ENCODE measurements at regions not wholly inside any gene's neighbourhood (a gene's known extent, or its start where the extent isn't known, plus 50 kb on each side); places are given as distances from the start of the nearest gene placed in this dataset.

DNA sequence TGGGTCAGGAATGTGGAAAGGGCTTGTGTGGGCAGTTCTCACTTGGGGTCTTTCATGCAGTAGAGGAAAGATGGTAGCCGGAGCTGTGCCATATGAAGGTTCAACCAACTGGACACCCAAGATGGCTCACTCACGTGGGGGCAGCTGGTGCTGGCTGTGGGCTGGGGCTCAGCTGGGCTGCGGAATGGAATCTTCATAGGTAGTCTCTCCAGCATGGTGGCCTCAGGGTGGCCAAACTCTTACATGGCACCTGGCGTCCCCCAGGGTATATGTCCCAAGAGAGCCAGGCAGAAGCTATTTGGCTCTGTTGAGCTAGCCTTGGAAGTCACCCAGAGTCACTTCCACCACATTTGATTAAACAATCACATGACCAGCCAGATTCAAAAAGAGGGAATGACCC lies 163.1 kb upstream of the KLHL29 start:
- H3K4me1 ChIP-seq (ENCODE audit: control insufficient read depth, insufficient read depth, low read length): no peaks in the 10 kb centered on the region
- no peak overlapping the region for H3K4me2 ChIP-seq (ENCODE audit: low read depth, low read length)
- no peaks in the 10 kb centered on the region for H4K20me1 ChIP-seq (ENCODE audit: insufficient read depth, low read length)
- H4K91ac ChIP-seq (ENCODE audit: insufficient read depth, low read depth, low read length): no peak overlapping the region
- dilution Hi-C loops (cut with HindIII; ENCODE audit: low sequenced_read_pairs, unreplicated experiment) (no loop called here), in situ Hi-C loops (cut with MboI; ENCODE audit: low sequenced_read_pairs) (no loop called here), intact Hi-C loops (cut with micrococcal nuclease) (no loop called here)
- H2AK5ac ChIP-seq (ENCODE audit: low read depth, low read length): no peak overlapping the region
- H3K27me3 ChIP-seq (ENCODE audit: control insufficient read depth, insufficient read depth, low read length): no peaks in the 10 kb centered on the region; the same call in 1 of the 2 replicates
- H2BK20ac ChIP-seq (ENCODE audit: low read depth, low read length): no peak overlapping the region
- H2BK15ac ChIP-seq (ENCODE audit: low read depth, low read length): no peak overlapping the region
- H2BK5ac ChIP-seq (ENCODE audit: low read depth, low read length, poor library complexity, severe bottlenecking): no peak overlapping the region
- CTCF ChIA-PET: no interaction called here
- no peak overlapping the region for H3K56ac ChIP-seq (ENCODE audit: extremely low read depth, insufficient read depth, low read length)
- WGBS, 2 experiments (ENCODE audit: extremely low coverage in 2 of 2, insufficient read length in 1 of 2): 49% methylated on average over 3 of the region's 4 CpGs; no CpG with 5 or more reads in 1 of the 2 experiments
- no peak overlapping the region for H2AFZ ChIP-seq (replicated peaks; ENCODE audit: low read length, poor library complexity)
- no peak overlapping the region for H3K18ac ChIP-seq (ENCODE audit: low read depth, low read length)
- ATAC-seq (ENCODE audit: low read depth) (no peak), DNase-seq (no peak)
- no peak overlapping the region for H3K27ac ChIP-seq (ENCODE audit: insufficient read depth, low read length)
- no peak overlapping the region for H2BK120ac ChIP-seq (ENCODE audit: low read depth, low read length)
- no peak overlapping the region for H4K8ac ChIP-seq (ENCODE audit: low read depth in 2 of 2, low read length in 2 of 2)
- no peaks in the 10 kb centered on the region for H3K9me3 ChIP-seq (ENCODE audit: control insufficient read depth, insufficient read depth, low read length)
- H3K9ac ChIP-seq (ENCODE audit: low read depth, low read length): no peak overlapping the region
- H3K14ac ChIP-seq (replicated peaks; ENCODE audit: low read depth, low read length): no peak overlapping the region
- H3K79me1 ChIP-seq (ENCODE audit: low read depth in 1 of 2, low read length in 2 of 2): no peaks in the 10 kb centered on the region
- POLR2A ChIA-PET (ENCODE audit: unreplicated experiment): no interaction called here
- no peak overlapping the region for H3K4me3 ChIP-seq (ENCODE audit: insufficient read depth, low read depth, low read length)
- TF ChIP-seq FOS (IDR thresholded peaks at IDR 0.05; ENCODE audit: low read depth, low read length) (no peak), RCOR1 (IDR thresholded peaks at IDR 0.05; ENCODE audit: insufficient replicate concordance, low read length) (no peak), RAD21 (IDR thresholded peaks at IDR 0.05; ENCODE audit: low read length) (no peak), POLR2A (IDR thresholded peaks at IDR 0.05; ENCODE audit: low read depth, low read length) (no peak), MXI1 (IDR thresholded peaks at IDR 0.05; ENCODE audit: borderline replicate concordance, low read depth, low read length) (no peak), CEBPB (IDR thresholded peaks at IDR 0.05; ENCODE audit: low read depth, low read length) (no peak)
- TF ChIP-seq, protein P1, sequence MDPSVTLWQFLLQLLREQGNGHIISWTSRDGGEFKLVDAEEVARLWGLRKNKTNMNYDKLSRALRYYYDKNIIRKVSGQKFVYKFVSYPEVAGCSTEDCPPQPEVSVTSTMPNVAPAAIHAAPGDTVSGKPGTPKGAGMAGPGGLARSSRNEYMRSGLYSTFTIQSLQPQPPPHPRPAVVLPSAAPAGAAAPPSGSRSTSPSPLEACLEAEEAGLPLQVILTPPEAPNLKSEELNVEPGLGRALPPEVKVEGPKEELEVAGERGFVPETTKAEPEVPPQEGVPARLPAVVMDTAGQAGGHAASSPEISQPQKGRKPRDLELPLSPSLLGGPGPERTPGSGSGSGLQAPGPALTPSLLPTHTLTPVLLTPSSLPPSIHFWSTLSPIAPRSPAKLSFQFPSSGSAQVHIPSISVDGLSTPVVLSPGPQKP (IDR thresholded peaks at IDR 0.05; ENCODE audit: borderline replicate concordance, low read depth, low read length): no peak
- TF ChIP-seq, protein P2, sequence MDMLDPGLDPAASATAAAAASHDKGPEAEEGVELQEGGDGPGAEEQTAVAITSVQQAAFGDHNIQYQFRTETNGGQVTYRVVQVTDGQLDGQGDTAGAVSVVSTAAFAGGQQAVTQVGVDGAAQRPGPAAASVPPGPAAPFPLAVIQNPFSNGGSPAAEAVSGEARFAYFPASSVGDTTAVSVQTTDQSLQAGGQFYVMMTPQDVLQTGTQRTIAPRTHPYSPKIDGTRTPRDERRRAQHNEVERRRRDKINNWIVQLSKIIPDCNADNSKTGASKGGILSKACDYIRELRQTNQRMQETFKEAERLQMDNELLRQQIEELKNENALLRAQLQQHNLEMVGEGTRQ (IDR thresholded peaks at IDR 0.05; ENCODE audit: low read depth, low read length): no peak
- TF ChIP-seq, protein P3, sequence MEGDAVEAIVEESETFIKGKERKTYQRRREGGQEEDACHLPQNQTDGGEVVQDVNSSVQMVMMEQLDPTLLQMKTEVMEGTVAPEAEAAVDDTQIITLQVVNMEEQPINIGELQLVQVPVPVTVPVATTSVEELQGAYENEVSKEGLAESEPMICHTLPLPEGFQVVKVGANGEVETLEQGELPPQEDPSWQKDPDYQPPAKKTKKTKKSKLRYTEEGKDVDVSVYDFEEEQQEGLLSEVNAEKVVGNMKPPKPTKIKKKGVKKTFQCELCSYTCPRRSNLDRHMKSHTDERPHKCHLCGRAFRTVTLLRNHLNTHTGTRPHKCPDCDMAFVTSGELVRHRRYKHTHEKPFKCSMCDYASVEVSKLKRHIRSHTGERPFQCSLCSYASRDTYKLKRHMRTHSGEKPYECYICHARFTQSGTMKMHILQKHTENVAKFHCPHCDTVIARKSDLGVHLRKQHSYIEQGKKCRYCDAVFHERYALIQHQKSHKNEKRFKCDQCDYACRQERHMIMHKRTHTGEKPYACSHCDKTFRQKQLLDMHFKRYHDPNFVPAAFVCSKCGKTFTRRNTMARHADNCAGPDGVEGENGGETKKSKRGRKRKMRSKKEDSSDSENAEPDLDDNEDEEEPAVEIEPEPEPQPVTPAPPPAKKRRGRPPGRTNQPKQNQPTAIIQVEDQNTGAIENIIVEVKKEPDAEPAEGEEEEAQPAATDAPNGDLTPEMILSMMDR (conservative IDR thresholded peaks at IDR 0.05; ENCODE audit: low read depth, low read length): no peak
- no peak overlapping the region for H4K5ac ChIP-seq (ENCODE audit: low read depth, low read length)
- H3K4ac ChIP-seq (ENCODE audit: low read depth, low read length): no peak overlapping the region
- no peaks in the 10 kb centered on the region for H3K36me3 ChIP-seq (ENCODE audit: control insufficient read depth, insufficient read depth, low read length)
- BruUV-seq (replicated peaks): no TSS peak
- H3K9me1 ChIP-seq (ENCODE audit: insufficient read depth, low read length): no peaks in the 10 kb centered on the region
- H2AK9ac ChIP-seq (replicated peaks; ENCODE audit: low read depth, low read length, poor library complexity): no peak overlapping the region
- H3K23ac ChIP-seq (ENCODE audit: low read depth, low read length): no peak overlapping the region

Data from IMR-90 (cell line).